Glutamatergic neuron (in vitro differentiated cells): ENCODE measurements at regions not wholly inside any gene's neighbourhood (a gene's known extent, or its start where the extent isn't known, plus 50 kb on each side); places are given as distances from the start of the nearest gene placed in this dataset.

Experiments used
- DNase-seq: peaks from one replicate; pipeline ENCODE4 v3.0.0; 2022
- H3K27ac Mint-ChIP-seq: one replicate; pipeline ENCODE4 v1.8.0; 2020; ENCODE audit warnings: mild to moderate bottlenecking, mixed read lengths, inconsistent platforms; ENCODE audit not compliant: unreplicated experiment
- H3K27me3 Mint-ChIP-seq: one replicate; pipeline ENCODE4 v1.8.0; 2020; ENCODE audit warnings: mild to moderate bottlenecking, moderate library complexity, mixed read lengths, inconsistent platforms; ENCODE audit not compliant: unreplicated experiment
- H3K36me3 Mint-ChIP-seq: one replicate; pipeline ENCODE4 v1.8.0; 2020; ENCODE audit warnings: mild to moderate bottlenecking, mixed read lengths, inconsistent platforms; ENCODE audit not compliant: unreplicated experiment
- H3K4me1 Mint-ChIP-seq: one replicate; pipeline ENCODE4 v1.8.0; 2020; ENCODE audit warnings: mild to moderate bottlenecking, low read depth, mixed read lengths, inconsistent platforms; ENCODE audit not compliant: unreplicated experiment
- H3K4me3 Mint-ChIP-seq: one replicate; pipeline ENCODE4 v1.8.0; 2020; ENCODE audit warnings: mild to moderate bottlenecking, mixed read lengths, inconsistent platforms; ENCODE audit not compliant: unreplicated experiment
- H3K9me3 Mint-ChIP-seq: one replicate; pipeline ENCODE4 v1.8.0; 2020; ENCODE audit warnings: mild to moderate bottlenecking, moderate library complexity, mixed read lengths, inconsistent platforms; ENCODE audit not compliant: unreplicated experiment
- TF ChIP-seq, protein P1 (sequence below): fragments of 200-600 bp; sonication (generic); IDR thresholded peaks from one replicate; pipeline ENCODE4 v1.5.0; 2021; ENCODE audit not compliant: partially characterized antibody, unreplicated experiment

DNA sequence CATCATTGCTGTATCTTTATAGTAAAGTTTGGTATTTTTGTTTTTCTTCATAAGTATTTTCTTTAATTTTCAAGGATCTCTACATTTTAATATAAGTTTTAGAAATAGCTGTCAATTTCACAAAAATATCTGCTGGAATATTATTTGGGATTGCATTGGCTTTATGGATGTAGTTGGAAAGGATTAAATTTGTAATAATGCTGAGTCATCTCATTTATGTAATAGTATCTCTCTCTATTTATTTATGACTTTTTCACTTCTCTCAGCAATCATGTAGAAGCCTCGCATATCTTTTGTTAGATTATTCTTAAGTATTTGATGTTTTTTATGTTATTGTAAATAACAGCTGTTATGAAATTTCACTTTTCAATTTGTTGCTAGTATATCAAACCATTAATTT, 223.1 kb upstream of the POGK start:
- TF ChIP-seq, protein P1, sequence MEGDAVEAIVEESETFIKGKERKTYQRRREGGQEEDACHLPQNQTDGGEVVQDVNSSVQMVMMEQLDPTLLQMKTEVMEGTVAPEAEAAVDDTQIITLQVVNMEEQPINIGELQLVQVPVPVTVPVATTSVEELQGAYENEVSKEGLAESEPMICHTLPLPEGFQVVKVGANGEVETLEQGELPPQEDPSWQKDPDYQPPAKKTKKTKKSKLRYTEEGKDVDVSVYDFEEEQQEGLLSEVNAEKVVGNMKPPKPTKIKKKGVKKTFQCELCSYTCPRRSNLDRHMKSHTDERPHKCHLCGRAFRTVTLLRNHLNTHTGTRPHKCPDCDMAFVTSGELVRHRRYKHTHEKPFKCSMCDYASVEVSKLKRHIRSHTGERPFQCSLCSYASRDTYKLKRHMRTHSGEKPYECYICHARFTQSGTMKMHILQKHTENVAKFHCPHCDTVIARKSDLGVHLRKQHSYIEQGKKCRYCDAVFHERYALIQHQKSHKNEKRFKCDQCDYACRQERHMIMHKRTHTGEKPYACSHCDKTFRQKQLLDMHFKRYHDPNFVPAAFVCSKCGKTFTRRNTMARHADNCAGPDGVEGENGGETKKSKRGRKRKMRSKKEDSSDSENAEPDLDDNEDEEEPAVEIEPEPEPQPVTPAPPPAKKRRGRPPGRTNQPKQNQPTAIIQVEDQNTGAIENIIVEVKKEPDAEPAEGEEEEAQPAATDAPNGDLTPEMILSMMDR = no peak
- no peaks in the 10 kb centered on the region for H3K4me1 Mint-ChIP-seq
- no peaks in the 10 kb centered on the region for H3K27me3 Mint-ChIP-seq
- H3K27ac Mint-ChIP-seq = no peak overlapping the region
- H3K4me3 Mint-ChIP-seq = no peak overlapping the region
- no peaks in the 10 kb centered on the region for H3K9me3 Mint-ChIP-seq
- no peaks in the 10 kb centered on the region for H3K36me3 Mint-ChIP-seq
- DNase-seq = no peak

DNA sequence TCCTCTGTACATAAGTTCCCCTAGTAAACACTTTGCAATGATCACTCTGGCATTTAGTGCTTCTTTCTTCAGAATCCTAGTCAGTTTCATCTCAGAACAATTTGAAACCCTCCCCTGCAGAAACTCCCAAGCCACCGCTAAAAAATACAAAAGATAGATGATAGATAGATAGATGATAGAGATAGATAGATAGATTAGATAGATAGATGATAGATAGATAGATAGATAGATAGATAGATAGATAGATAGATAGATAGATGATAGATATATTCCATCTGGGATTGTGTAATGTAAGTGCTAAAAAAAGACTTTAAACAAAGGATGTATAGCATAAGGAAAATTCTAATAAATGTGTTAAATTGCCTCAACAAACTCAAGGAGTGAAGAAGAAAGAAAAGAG, 212.6 kb upstream of the POGK start:
- no peak for DNase-seq
- Mint-ChIP-seq H3K27ac (no peak overlapping the region), H3K9me3 (no peaks in the 10 kb centered on the region), H3K4me1 (no peaks in the 10 kb centered on the region), H3K27me3 (no peaks in the 10 kb centered on the region), H3K4me3 (no peak overlapping the region), H3K36me3 (no peaks in the 10 kb centered on the region)
- TF ChIP-seq, protein P1 = no peak

DNA sequence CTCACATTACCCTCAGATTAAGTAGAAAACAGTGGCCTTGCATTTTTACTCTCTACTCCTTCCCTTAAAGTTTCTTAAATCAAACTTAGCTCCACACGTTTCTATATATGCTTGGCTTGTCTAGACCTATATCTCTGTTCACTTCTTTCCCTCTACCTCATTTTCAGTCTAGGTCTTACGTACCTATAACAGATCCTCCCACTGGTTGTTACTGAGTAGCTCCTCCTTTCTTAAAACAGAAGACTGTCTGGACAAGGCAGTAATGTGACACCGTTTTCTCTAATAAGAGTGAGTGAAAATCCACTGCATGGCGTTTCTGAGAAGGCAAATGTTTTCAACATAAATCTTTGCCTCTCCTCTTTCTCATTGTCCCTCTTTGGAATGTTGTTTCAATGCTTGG, 211.7 kb upstream of the POGK start:
- Mint-ChIP-seq H3K4me1 (no peaks in the 10 kb centered on the region), H3K9me3 (no peaks in the 10 kb centered on the region), H3K27ac (no peak overlapping the region), H3K36me3 (no peaks in the 10 kb centered on the region), H3K27me3 (no peaks in the 10 kb centered on the region), H3K4me3 (no peak overlapping the region)
- DNase-seq = no peak
- TF ChIP-seq, protein P1 = no peak

DNA sequence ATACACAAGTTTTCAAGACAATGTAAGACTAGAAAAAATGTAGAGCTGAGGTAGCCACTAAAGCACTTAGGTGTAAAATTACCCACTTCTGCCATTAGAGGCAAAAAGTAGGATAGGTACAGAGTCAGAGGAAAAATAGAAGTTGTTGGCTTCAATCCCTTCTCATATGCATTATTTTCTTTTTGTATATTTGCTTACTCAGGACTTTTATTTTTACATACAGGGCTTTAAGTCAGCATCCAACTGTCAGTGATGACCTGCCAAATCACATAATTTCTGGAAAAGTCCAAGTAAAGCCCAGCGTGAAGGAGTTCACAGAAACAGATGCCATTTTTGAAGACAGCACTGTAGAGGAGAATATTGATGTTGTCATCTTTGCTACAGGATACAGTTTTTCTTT, 211.0 kb upstream of the POGK start:
- H3K27ac Mint-ChIP-seq = no peak overlapping the region
- TF ChIP-seq, protein P1 = no peak
- H3K27me3 Mint-ChIP-seq = no peaks in the 10 kb centered on the region
- no peaks in the 10 kb centered on the region for H3K9me3 Mint-ChIP-seq
- H3K4me3 Mint-ChIP-seq = no peak overlapping the region
- no peak for DNase-seq
- no peaks in the 10 kb centered on the region for H3K4me1 Mint-ChIP-seq
- H3K36me3 Mint-ChIP-seq = no peaks in the 10 kb centered on the region

DNA sequence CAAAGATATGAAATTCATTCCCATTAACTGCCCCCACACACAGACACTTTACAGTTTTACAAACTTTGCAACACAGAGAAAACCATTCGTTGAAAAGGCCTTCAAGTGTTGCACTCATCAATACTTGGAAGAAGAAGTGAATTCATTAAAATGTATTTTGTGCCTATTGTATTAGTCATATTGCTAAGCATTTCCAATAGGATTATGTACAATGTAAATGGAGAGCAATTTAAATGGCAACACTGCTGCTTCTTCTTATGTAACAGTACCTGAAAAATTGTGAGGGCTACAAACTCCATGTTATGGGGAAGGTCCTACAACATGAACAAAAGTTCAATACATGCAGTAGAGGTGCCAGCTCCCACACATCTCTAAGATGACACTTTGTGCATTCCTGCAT, 209.3 kb upstream of the POGK start:
- no peak overlapping the region for H3K4me3 Mint-ChIP-seq
- H3K4me1 Mint-ChIP-seq = no peaks in the 10 kb centered on the region
- H3K9me3 Mint-ChIP-seq = no peaks in the 10 kb centered on the region
- TF ChIP-seq, protein P1 = no peak
- no peak overlapping the region for H3K27ac Mint-ChIP-seq
- no peaks in the 10 kb centered on the region for H3K27me3 Mint-ChIP-seq
- no peak for DNase-seq
- H3K36me3 Mint-ChIP-seq = no peaks in the 10 kb centered on the region
